IMR-90 (cell line): ENCODE measurements at regions not wholly inside any gene's neighbourhood (a gene's known extent, or its start where the extent isn't known, plus 50 kb on each side); places are given as distances from the start of the nearest gene placed in this dataset.

Experiments
- ATAC-seq: fragments of 200-7000 bp; cut with Tn5 transposase; 2 replicates; pipeline ENCODE4 v1.9.1; 2020; ENCODE audit warnings: low read depth, mild to moderate bottlenecking, moderate library complexity
- BruUV-seq: library from RNA; stranded (reverse); fragments of 400-500 nt; replicated peaks from 2 replicates; lab custom pipeline; 2021; lab: Mats Ljungman, UMichigan
- CTCF ChIA-PET: fragments of 300-600 bp; formaldehyde crosslinking; extraction: SDS; loops from one replicate; lab custom pipeline; 2021; ENCODE audit warnings: antibody characterized with exemption; lab: Yijun Ruan, JAX
- POLR2A ChIA-PET: fragments of 300-600 bp; sonication (Branson Sonifier 250); formaldehyde crosslinking; loops from one replicate; lab custom pipeline; 2022; ENCODE audit warnings: antibody characterized with exemption; ENCODE audit not compliant: unreplicated experiment; lab: Charles Lee
- DNase-seq: peaks from one replicate; pipeline ENCODE4 v3.0.0; 2013
- H2AFZ ChIP-seq: replicated peaks from 2 replicates; pipeline ENCODE3; 2013; ENCODE audit warnings: low read length, mild to moderate bottlenecking; ENCODE audit not compliant: poor library complexity
- H2AK5ac ChIP-seq: 2 replicates; pipeline ENCODE4 v1.6.1; 2013; ENCODE audit warnings: low read depth, low read length, inconsistent platforms
- H2AK9ac ChIP-seq: replicated peaks from 2 replicates; pipeline ENCODE3; 2013; ENCODE audit warnings: mild to moderate bottlenecking, low read depth, low read length, moderate library complexity; ENCODE audit not compliant: poor library complexity
- H2BK120ac ChIP-seq: 2 replicates; pipeline ENCODE4 v1.6.1; 2013; ENCODE audit warnings: low read depth, low read length, inconsistent platforms
- H2BK15ac ChIP-seq: 3 replicates; pipeline ENCODE4 v1.6.1; 2013; ENCODE audit warnings: low read depth, low read length, inconsistent platforms
- H2BK20ac ChIP-seq: 2 replicates; pipeline ENCODE4 v1.6.1; 2013; ENCODE audit warnings: low read depth, mild to moderate bottlenecking, inconsistent platforms, low read length, moderate library complexity
- H2BK5ac ChIP-seq: 2 replicates; pipeline ENCODE4 v1.6.1; 2013; ENCODE audit warnings: mild to moderate bottlenecking, low read depth, low read length, inconsistent platforms; ENCODE audit not compliant: poor library complexity, severe bottlenecking
- H3K14ac ChIP-seq: replicated peaks from 2 replicates; pipeline ENCODE4 v1.6.1; 2013; ENCODE audit warnings: low read depth, low read length, inconsistent platforms
- H3K18ac ChIP-seq: 2 replicates; pipeline ENCODE4 v1.6.1; 2013; ENCODE audit warnings: low read depth, low read length, control low read depth
- H3K23ac ChIP-seq: 2 replicates; pipeline ENCODE4 v1.6.1; 2013; ENCODE audit warnings: low read depth, low read length, inconsistent platforms
- H3K27ac ChIP-seq: 2 replicates; pipeline ENCODE4 v1.5.1; 2013; ENCODE audit warnings: mild to moderate bottlenecking, control low read depth, low read length; ENCODE audit not compliant: insufficient read depth
- H3K27me3 ChIP-seq: 2 replicates; pipeline ENCODE4 v1.6.1; 2013; ENCODE audit warnings: low read length; ENCODE audit not compliant: control insufficient read depth, insufficient read depth
- H3K36me3 ChIP-seq: 2 replicates; pipeline ENCODE4 v1.6.1; 2013; ENCODE audit warnings: low read length, mixed read lengths; ENCODE audit not compliant: control insufficient read depth, insufficient read depth
- H3K4ac ChIP-seq: 2 replicates; pipeline ENCODE4 v1.6.1; 2013; ENCODE audit warnings: low read depth, low read length, inconsistent platforms
- H3K4me1 ChIP-seq: 2 replicates; pipeline ENCODE4 v1.6.1; 2013; ENCODE audit warnings: low read length, mixed read lengths; ENCODE audit not compliant: control insufficient read depth, insufficient read depth
- H3K4me2 ChIP-seq: 2 replicates; pipeline ENCODE4 v1.6.1; 2013; ENCODE audit warnings: low read depth, mild to moderate bottlenecking, control low read depth, low read length, moderate library complexity
- H3K4me3 ChIP-seq: 2 replicates; pipeline ENCODE4 v1.5.1; 2013; ENCODE audit warnings: low read depth, mild to moderate bottlenecking, control low read depth, low read length, moderate library complexity; ENCODE audit not compliant: insufficient read depth
- H3K56ac ChIP-seq: 2 replicates; pipeline ENCODE4 v1.6.1; 2013; ENCODE audit warnings: low read length, inconsistent platforms; ENCODE audit not compliant: insufficient read depth; ENCODE audit errors: extremely low read depth
- H3K79me1 ChIP-seq, 2 experiments: 2 replicates each; pipeline ENCODE4 v1.6.1; 2013; ENCODE audit warnings: low read length in 2 of 2, inconsistent platforms in 1 of 2, low read depth in 1 of 2
- H3K9ac ChIP-seq: 2 replicates; pipeline ENCODE4 v1.6.1; 2013; ENCODE audit warnings: low read depth, low read length, control low read depth
- H3K9me1 ChIP-seq: 2 replicates; pipeline ENCODE4 v1.6.1; 2013; ENCODE audit warnings: low read length, inconsistent platforms; ENCODE audit not compliant: insufficient read depth
- H3K9me3 ChIP-seq: 2 replicates; pipeline ENCODE4 v1.6.1; 2013; ENCODE audit warnings: low read length; ENCODE audit not compliant: control insufficient read depth, insufficient read depth
- H4K20me1 ChIP-seq: 2 replicates; pipeline ENCODE4 v1.6.1; 2013; ENCODE audit warnings: low read length, inconsistent platforms; ENCODE audit not compliant: insufficient read depth
- H4K5ac ChIP-seq: 2 replicates; pipeline ENCODE4 v1.6.1; 2013; ENCODE audit warnings: mild to moderate bottlenecking, low read depth, low read length, control low read depth
- H4K8ac ChIP-seq, 2 experiments: 2 replicates each; pipeline ENCODE4 v1.6.1; 2013; ENCODE audit warnings: low read depth in 2 of 2, low read length in 2 of 2, control low read depth in 1 of 2, inconsistent platforms in 1 of 2
- H4K91ac ChIP-seq: 2 replicates; pipeline ENCODE4 v1.6.1; 2013; ENCODE audit warnings: low read depth, low read length, inconsistent platforms; ENCODE audit not compliant: insufficient read depth
- BHLHE40 ChIP-seq: fragments of 150-350 bp; IDR thresholded peaks from 2 replicates; pipeline ENCODE4 v1.6.1; 2016; ENCODE audit warnings: mild to moderate bottlenecking, low read depth, low read length
- CEBPB ChIP-seq: IDR thresholded peaks from 2 replicates; pipeline ENCODE4 v1.6.1; 2012; ENCODE audit warnings: low read depth, low read length, improper control_type of control experiment
- CHD1 ChIP-seq: IDR thresholded peaks from 2 replicates; pipeline ENCODE4 v1.6.1; 2012; ENCODE audit warnings: low read depth, low read length, improper control_type of control experiment
- FOS ChIP-seq: fragments of 150-350 bp; IDR thresholded peaks from 2 replicates; pipeline ENCODE4 v1.6.1; 2016; ENCODE audit warnings: low read depth, low read length
- MAFK ChIP-seq: IDR thresholded peaks from 2 replicates; pipeline ENCODE4 v1.6.1; 2012; ENCODE audit warnings: low read depth, low read length, improper control_type of control experiment
- MAZ ChIP-seq: IDR thresholded peaks from 2 replicates; pipeline ENCODE4 v1.6.1; 2012; ENCODE audit warnings: low read depth, mild to moderate bottlenecking, low read length, improper control_type of control experiment, moderate library complexity, borderline replicate concordance
- MXI1 ChIP-seq: IDR thresholded peaks from 2 replicates; pipeline ENCODE4 v1.6.1; 2012; ENCODE audit warnings: low read depth, mild to moderate bottlenecking, low read length, moderate library complexity, borderline replicate concordance
- NFE2L2 ChIP-seq: fragments of 150-350 bp; IDR thresholded peaks from 2 replicates; pipeline ENCODE4 v1.6.1; 2016; ENCODE audit warnings: low read depth, mild to moderate bottlenecking, low read length
- POLR2A ChIP-seq: IDR thresholded peaks from 2 replicates; pipeline ENCODE4 v1.6.1; 2012; ENCODE audit warnings: mild to moderate bottlenecking, low read depth, low read length
- RAD21 ChIP-seq: IDR thresholded peaks from 2 replicates; pipeline ENCODE4 v1.6.1; 2012; ENCODE audit warnings: low read length, improper control_type of control experiment
- RCOR1 ChIP-seq: IDR thresholded peaks from 2 replicates; pipeline ENCODE4 v1.6.1; 2012; ENCODE audit warnings: mild to moderate bottlenecking, low read length, improper control_type of control experiment; ENCODE audit not compliant: insufficient replicate concordance
- RFX5 ChIP-seq: IDR thresholded peaks from 2 replicates; pipeline ENCODE4 v1.8.0; 2012; ENCODE audit warnings: low read depth, mild to moderate bottlenecking, low read length, moderate library complexity
- SMC3 ChIP-seq: fragments of 150-350 bp; IDR thresholded peaks from 2 replicates; pipeline ENCODE4 v1.6.1; 2016; ENCODE audit warnings: low read depth, mild to moderate bottlenecking, antibody characterized with exemption, low read length, moderate library complexity
- USF2 ChIP-seq: fragments of 150-350 bp; IDR thresholded peaks from 2 replicates; pipeline ENCODE4 v1.6.1; 2017; ENCODE audit warnings: mild to moderate bottlenecking, antibody characterized with exemption, low read length, low read depth
- WGBS, 2 experiments: methylation state at CpG; one replicate each; pipeline versions ENCODE4 v1.1.5 to v1.1.7; 2013; ENCODE audit warnings: missing lambda C conversion rate in 2 of 2; ENCODE audit not compliant: insufficient read length in 1 of 2; ENCODE audit errors: extremely low coverage in 2 of 2; 5-methylcytosine and 5-hydroxymethylcytosine counted together
- dilution Hi-C: fragments of 300-500 bp; cut with HindIII; formaldehyde crosslinking; loops from one replicate; pipeline ENCODE4 v1.14.3; 2018; ENCODE audit warnings: low sequenced_read_pairs; ENCODE audit not compliant: unreplicated experiment
- in situ Hi-C: fragments of 300-500 bp; cut with MboI; formaldehyde crosslinking; loops from 3 replicates; pipeline ENCODE4 v1.14.3; 2019; ENCODE audit warnings: low sequenced_read_pairs, inconsistent platforms, mixed read lengths
- intact Hi-C: fragments of 100-400 bp; cut with micrococcal nuclease; formaldehyde crosslinking; loops from 2 replicates; pipeline ENCODE4 v1.10.0; 2022
- TF ChIP-seq, protein P1 (sequence below): fragments of 150-350 bp; IDR thresholded peaks from 2 replicates; pipeline ENCODE4 v1.6.1; 2016; ENCODE audit warnings: low read depth, mild to moderate bottlenecking, low read length, moderate library complexity, borderline replicate concordance
- TF ChIP-seq, protein P2 (sequence below): conservative IDR thresholded peaks from 2 replicates; pipeline ENCODE4 v1.5.1; 2012; ENCODE audit warnings: mild to moderate bottlenecking, low read depth, low read length, improper control_type of control experiment

DNA sequence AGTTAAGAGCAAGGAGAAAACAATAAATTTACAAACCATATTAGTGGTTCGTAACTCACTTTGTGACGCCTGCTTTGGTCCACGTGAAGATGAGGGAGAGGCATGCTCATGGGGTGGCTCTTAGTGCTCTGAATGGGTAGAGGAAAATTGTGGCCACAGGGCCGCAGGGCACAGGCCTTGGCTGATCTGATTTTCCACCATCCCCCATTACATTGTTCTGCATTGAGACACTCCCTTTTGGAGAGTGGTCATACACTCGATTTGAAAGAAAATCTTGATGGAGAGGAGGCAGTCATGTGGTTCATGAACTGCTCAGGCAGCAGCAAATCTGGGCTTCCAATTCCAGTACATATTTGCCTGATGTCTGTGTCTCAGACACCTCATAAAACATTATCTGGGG is 815.2 kb downstream of the UQCRFS1 start:
- ChIA-PET CTCF (no interaction called here), POLR2A (no interaction called here)
- Histone ChIP-seq H2AK5ac (no peak overlapping the region), H3K27me3 (no peaks in the 10 kb centered on the region), H2BK120ac (no peak overlapping the region), H2BK15ac (no peak overlapping the region), H3K9ac (no peak overlapping the region), H3K9me1 (no peaks in the 10 kb centered on the region), H3K23ac (no peak overlapping the region), H3K18ac (no peak overlapping the region), H3K79me1 (no peaks in the 10 kb centered on the region), H2BK5ac (no peak overlapping the region), H3K36me3 (no peaks in the 10 kb centered on the region), H3K9me3 (peaks cover 34% of the 10 kb centered on the region), H4K8ac (no peak overlapping the region), H4K91ac (no peak overlapping the region), H3K4me2 (no peak overlapping the region), H3K4ac (no peak overlapping the region), H2BK20ac (no peak overlapping the region), H3K14ac (no peak overlapping the region), H3K4me1 (no peaks in the 10 kb centered on the region), H3K56ac (no peak overlapping the region), H2AK9ac (no peak overlapping the region), H4K20me1 (no peaks in the 10 kb centered on the region), H4K5ac (no peak overlapping the region), H3K4me3 (no peak overlapping the region), H2AFZ (no peak overlapping the region), H3K27ac (no peak overlapping the region)
- BruUV-seq: no TSS peak
- DNase-seq (no peak), ATAC-seq (no peak)
- intact Hi-C loops (no loop called here), dilution Hi-C loops (no loop called here), in situ Hi-C loops (no loop called here)
- no CpG with 5 or more reads among the region's 5 CpGs for whole genome bisulfite sequencing, 2 experiments
- TF ChIP-seq RCOR1: no peak
- no peak for TF ChIP-seq POLR2A
- TF ChIP-seq MXI1: no peak
- TF ChIP-seq, protein P1, sequence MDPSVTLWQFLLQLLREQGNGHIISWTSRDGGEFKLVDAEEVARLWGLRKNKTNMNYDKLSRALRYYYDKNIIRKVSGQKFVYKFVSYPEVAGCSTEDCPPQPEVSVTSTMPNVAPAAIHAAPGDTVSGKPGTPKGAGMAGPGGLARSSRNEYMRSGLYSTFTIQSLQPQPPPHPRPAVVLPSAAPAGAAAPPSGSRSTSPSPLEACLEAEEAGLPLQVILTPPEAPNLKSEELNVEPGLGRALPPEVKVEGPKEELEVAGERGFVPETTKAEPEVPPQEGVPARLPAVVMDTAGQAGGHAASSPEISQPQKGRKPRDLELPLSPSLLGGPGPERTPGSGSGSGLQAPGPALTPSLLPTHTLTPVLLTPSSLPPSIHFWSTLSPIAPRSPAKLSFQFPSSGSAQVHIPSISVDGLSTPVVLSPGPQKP: no peak
- TF ChIP-seq SMC3: no peak
- TF ChIP-seq BHLHE40: no peak
- no peak for TF ChIP-seq RAD21
- TF ChIP-seq, protein P2, sequence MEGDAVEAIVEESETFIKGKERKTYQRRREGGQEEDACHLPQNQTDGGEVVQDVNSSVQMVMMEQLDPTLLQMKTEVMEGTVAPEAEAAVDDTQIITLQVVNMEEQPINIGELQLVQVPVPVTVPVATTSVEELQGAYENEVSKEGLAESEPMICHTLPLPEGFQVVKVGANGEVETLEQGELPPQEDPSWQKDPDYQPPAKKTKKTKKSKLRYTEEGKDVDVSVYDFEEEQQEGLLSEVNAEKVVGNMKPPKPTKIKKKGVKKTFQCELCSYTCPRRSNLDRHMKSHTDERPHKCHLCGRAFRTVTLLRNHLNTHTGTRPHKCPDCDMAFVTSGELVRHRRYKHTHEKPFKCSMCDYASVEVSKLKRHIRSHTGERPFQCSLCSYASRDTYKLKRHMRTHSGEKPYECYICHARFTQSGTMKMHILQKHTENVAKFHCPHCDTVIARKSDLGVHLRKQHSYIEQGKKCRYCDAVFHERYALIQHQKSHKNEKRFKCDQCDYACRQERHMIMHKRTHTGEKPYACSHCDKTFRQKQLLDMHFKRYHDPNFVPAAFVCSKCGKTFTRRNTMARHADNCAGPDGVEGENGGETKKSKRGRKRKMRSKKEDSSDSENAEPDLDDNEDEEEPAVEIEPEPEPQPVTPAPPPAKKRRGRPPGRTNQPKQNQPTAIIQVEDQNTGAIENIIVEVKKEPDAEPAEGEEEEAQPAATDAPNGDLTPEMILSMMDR: no peak
- TF ChIP-seq RFX5: no peak
- TF ChIP-seq MAZ: no peak
- TF ChIP-seq USF2: no peak
- no peak for TF ChIP-seq NFE2L2
- TF ChIP-seq CHD1: no peak
- no peak for TF ChIP-seq MAFK
- TF ChIP-seq CEBPB: no peak
- TF ChIP-seq FOS: no peak
